Coronary artery (tissue), 2 donors: ENCODE measurements at regions not wholly inside any gene's neighbourhood (a gene's known extent, or its start where the extent isn't known, plus 50 kb on each side); places are given as distances from the start of the nearest gene placed in this dataset.
A peak's percentile ranks its signal among the peaks of the same experiment; 100 is the strongest.

Experiments used
- DNase-seq: peaks from one replicate; pipeline ENCODE4 v3.0.0-alpha.2; 2017; ENCODE audit warnings: low spot score
- H3K27ac ChIP-seq, 2 donors: fragments of 200-600 bp; sonication (generic); one replicate each; pipeline ENCODE4 v1.5.1; 2016 to 2019
- H3K4me3 ChIP-seq: fragments of 200-600 bp; sonication (generic); 2 replicates; pipeline ENCODE4 v1.5.1; 2016; ENCODE audit warnings: mild to moderate bottlenecking, moderate library complexity
- CTCF ChIP-seq: fragments of 200-600 bp; sonication (generic); IDR thresholded peaks from one replicate; pipeline ENCODE4 v1.5.1; 2019; ENCODE audit warnings: antibody characterized with exemption

GRCh38 chr19:30879736-30880135 lies 469.5 kb downstream of the TSHZ3 start:
- DNase-seq, result no peak
- TF ChIP-seq CTCF, result no peak
- no peak overlapping the region for H3K4me3 ChIP-seq
- no peak overlapping the region for H3K27ac ChIP-seq

GRCh38 chr19:30879225-30879624 lies 470.0 kb downstream of the TSHZ3 start:
- DNase-seq, result no peak
- TF ChIP-seq CTCF, result no peak

GRCh38 chr19:30878495-30878894 lies 470.7 kb downstream of the TSHZ3 start:
- H3K27ac ChIP-seq, result peak overlapping the region in 1 of 2 donors; percentile 37
- H3K4me3 ChIP-seq, result no peak overlapping the region
- no peak for TF ChIP-seq CTCF
- peak; percentile 41 for DNase-seq

More at GRCh38 chr19:30879225-30879624, 470.0 kb downstream of the TSHZ3 start:
- no peak overlapping the region for H3K4me3 ChIP-seq
- H3K27ac ChIP-seq, result no peak overlapping the region

- no peak for TF ChIP-seq CTCF
- no peak overlapping the region for H3K4me3 ChIP-seq
- peak; percentile 54 for DNase-seq
- H3K27ac ChIP-seq, result peak overlapping the region in 1 of 2 donors; percentile 37
These were observed 471.5 kb downstream of the TSHZ3 start for GRCh38 chr19:30877661-30878113.

GRCh38 chr19:30873691-30874090 lies 475.5 kb downstream of the TSHZ3 start:
- Histone ChIP-seq H3K27ac (no peak overlapping the region), H3K4me3 (no peak overlapping the region)
- DNase-seq, result peak; percentile 49
- TF ChIP-seq CTCF, result no peak

- H3K4me3 ChIP-seq, result no peak overlapping the region
- DNase-seq, result peak; percentile 50
- no peak for TF ChIP-seq CTCF
- no peak overlapping the region for H3K27ac ChIP-seq
These were observed 476.2 kb downstream of the TSHZ3 start for GRCh38 chr19:30873003-30873402.

GRCh38 chr19:30871979-30872378 lies 477.3 kb downstream of the TSHZ3 start:
- DNase-seq, result no peak

More at GRCh38 chr19:30871979-30872378, 477.3 kb downstream of the TSHZ3 start:
- H3K27ac ChIP-seq, result no peak overlapping the region
- no peak for TF ChIP-seq CTCF
- no peak overlapping the region for H3K4me3 ChIP-seq
